GM11168 (cell line): ENCODE measurements at regions not wholly inside any gene's neighbourhood (a gene's known extent, or its start where the extent isn't known, plus 50 kb on each side); places are given as distances from the start of the nearest gene placed in this dataset.

ENCODE experiments used
- in situ Hi-C: fragments of 300-500 bp; cut with MboI; formaldehyde crosslinking; loops from one replicate; pipeline ENCODE4 v1.12.0; 2022; ENCODE audit warnings: low sequenced_read_pairs; ENCODE audit not compliant: unreplicated experiment

DNA sequence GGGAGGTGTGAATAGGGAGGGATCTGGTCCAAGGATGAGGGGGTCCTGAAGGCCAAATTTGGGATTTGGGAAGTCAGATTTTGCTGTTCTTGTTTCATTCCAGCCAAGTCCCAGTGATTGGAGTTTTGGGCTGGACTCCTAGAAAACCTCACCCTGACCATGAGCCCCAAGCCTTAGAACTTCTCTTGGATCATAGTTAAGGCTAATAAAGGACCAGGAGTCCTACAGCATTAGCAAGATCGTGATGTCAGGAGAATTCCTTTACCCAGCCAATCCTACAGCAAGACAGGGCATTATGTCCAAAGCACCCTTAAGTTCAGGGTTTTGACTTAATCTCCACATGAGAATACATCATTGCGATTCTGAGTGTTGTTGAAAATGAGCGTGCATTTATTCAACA lies 85.0 kb downstream of the SOX9 start:
- in situ Hi-C loops = no loop called here

DNA sequence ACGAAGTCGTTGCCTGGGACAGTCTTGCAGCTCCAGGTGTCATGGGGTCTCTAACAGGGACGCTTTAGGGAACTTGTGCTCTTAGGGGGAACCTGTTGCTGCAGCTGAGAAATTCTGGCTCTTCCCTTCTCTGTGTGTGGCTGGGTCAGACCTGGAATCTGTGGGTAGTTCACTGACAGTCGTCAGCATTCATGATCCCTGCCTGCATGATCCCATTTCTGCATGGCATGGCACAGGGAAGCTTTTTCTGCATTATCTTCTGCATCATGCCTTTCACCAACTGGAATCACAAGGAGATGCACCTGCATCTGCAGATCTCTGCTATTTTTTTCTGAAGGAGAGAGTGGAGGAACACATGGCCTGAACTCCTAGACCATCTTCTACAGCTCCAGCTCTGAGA lies 85.6 kb downstream of the SOX9 start:
- in situ Hi-C loops = no loop called here

DNA sequence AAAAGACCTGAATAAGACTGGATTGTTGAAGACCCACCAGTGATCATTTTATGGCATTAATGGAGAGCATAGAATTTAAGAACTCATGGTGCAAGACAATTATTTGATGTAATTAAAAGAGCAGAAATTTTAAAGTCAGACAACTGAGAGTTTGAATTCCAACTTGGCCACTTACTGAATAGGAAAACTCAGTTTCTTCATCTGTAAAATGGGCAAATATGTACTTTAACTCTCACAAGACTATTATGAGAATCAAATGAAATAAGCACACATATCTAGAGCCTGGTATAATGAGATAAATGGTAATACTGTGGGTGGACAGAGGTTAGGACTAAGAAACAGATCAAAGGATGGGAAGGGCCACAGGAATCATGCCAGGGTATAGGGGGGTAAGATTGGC lies 88.0 kb downstream of the SOX9 start:
- in situ Hi-C loops = no loop called here

DNA sequence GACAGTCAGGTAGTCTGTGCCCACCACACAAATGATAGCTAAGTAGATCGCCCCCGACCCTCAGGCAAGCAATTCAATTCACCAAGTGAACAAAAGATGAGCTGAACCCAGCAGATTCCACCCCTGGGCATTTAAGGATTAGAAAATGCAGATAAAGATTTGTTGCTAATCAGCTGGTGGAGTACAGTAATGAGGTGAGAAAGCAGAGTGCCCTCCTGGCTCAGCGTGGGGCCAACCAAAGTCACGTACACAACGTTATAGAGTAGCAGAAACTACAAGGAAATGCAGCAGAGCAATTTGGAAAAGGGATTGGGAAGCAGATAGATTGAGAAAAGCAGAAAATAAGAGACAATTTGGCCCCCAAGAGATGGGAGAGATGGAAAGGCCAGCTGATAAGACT lies 91.2 kb downstream of the SOX9 start:
- in situ Hi-C loops = no loop called here

- in situ Hi-C loops = no loop called here
These were observed 94.7 kb downstream of the SOX9 start for GRCh38 chr17:72215490-72215889.

GRCh38 chr17:72215928-72216327 lies 95.1 kb downstream of the SOX9 start:
- in situ Hi-C loops = no loop called here

GRCh38 chr17:72219137-72219823 lies 98.5 kb downstream of the SOX9 start:
- in situ Hi-C loops = no loop called here

GRCh38 chr17:72219824-72220493 lies 99.1 kb downstream of the SOX9 start:
- in situ Hi-C loops = no loop called here

DNA sequence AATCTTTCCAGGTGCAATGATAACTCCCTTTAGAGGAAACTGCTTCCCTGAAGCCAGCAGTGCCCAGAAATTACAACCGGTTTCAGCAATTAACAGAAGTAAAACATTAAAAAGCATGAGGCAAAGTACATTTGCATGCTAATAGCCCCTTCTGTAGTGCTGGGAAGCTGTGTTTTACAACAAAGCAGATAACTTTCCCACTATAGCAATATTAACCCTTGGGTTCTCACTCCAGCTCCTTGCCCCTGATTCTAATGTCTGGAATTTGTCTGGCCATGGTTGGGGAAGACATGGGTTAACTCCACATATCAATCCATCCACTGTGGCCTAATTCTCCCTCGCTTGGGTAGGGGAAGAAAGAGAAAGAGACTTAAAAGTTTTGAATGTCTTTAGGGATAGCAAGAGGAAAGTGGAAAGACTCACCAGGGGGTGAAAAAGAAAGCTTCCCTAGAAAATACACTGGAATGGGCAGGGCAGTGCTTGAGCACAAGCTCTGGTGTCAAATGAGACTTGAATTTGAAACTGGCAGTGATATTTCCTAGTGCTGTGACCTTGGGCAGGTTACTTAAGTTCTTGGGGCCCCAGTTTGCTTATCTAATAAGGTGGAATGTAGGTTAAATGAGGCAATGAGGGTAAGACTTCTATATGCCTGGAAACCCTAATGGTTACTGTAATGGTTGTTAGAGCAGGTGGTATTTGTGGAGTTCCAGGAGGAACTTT lies 102.0 kb downstream of the SOX9 start:
- in situ Hi-C loops = no loop called here

- in situ Hi-C loops = no loop called here
These were observed 103.1 kb downstream of the SOX9 start for GRCh38 chr17:72223866-72224291.

DNA sequence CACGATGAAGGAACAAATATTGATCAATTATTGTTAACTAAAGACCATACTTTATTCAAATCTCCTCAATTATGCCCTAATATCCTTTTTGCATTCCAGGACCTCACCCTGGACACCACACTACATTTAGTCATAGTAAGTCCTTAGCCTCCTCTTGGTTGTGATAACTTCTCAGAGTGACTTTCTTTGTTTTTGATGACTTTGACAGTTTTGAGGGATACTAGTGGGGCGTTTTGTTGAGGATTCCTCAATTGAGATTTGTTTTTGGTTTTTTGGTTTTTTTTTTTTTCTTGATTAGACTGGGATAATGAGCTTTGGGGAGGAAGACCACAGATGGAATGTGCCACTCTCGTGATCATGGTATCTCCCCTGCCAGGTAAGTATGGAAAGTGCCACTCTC lies 105.5 kb downstream of the SOX9 start:
- in situ Hi-C loops = no loop called here

GRCh38 chr17:72233986-72234385 lies 113.2 kb downstream of the SOX9 start:
- in situ Hi-C loops = no loop called here

DNA sequence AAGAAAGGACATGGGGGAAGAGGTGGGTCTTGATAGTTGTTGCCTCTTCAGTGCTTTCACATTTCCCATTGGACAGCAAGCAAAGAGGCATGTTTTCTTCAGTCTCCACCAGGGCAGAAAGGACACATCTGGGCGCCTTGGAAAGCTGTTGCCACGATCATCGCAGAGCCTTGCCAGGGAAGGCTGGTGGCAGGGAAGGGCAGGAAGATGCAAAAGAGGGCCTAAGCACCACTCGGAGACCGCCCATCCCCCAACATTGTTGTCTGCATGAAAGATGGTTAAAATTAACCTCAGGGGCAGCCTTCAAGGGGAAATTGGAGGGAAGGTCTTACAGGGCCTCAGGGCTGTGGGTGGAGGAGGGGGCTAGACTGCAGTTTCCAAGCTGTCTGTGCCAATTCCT lies 114.2 kb downstream of the SOX9 start:
- in situ Hi-C loops = no loop called here

DNA sequence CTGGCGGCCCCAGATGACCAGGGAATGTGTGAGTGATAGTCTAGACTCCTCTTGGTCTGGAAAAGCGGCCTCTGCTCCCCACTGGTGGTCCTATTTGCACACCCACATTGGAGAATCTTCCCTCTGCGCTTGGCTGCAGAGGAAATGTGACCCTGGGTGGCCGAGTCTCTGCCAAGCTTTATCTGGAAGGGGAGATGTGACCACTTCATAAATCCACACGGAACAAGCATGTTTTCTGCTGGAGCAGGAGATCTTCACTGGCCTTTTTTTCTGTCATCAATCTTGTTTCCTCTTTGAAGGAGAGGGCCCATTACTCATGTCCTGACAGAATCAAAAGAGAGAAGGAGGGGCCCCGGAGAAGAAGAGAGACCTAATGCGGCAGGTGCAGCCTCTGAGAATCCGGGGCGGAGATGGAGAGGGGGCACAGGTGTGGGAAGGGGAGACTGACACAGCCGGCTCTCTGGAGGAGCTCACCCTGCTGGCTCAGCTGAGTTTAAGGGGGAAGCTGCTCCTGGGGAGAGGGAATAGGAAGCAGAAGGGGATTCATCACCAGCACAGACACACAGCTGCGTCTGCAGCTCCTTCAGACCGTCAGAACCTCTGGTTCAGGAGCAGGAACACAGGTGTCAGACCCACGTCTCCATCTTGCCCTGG lies 116.3 kb downstream of the SOX9 start:
- in situ Hi-C loops = no loop called here

- in situ Hi-C loops = no loop called here
These were observed 117.4 kb downstream of the SOX9 start for GRCh38 chr17:72238157-72238673.

DNA sequence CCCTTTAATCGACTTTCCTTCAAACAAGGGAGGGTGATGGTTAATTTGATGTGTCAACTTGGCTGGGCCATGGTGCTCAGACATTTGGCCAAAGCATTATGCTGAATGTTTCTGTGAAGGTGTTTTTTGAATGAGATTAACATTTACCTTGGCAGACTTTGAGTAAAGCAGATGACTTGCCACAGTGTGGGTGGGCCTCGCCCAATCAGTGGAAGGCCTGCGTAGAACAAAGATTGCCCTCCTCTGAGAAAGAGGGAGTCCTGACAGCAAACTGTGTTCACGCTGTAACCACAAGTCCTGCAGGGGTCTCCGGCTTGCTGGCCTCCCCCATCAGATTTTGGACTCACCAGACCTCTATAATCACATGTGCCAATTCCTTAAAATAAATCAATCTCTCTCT lies 118.7 kb downstream of the SOX9 start:
- in situ Hi-C loops = no loop called here

DNA sequence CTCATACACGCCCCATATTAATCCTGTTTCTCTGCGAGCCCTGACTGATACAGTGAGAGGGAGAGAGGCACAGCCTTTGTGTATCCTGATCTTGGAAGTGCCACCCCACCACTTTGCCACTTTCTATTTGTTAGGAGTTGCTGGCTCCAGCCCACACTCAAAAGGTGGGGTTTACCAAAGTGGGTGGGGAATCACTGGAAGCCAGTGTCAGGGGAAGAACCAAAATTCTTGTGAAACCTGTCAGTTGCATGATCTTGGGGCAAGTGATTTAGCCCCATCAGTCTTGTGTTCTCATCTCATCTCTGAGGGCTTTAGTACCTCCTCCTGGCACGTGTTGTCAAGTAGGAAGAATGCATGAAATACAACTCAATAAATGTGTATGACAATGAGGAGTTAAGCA lies 119.5 kb downstream of the SOX9 start:
- in situ Hi-C loops = no loop called here

DNA sequence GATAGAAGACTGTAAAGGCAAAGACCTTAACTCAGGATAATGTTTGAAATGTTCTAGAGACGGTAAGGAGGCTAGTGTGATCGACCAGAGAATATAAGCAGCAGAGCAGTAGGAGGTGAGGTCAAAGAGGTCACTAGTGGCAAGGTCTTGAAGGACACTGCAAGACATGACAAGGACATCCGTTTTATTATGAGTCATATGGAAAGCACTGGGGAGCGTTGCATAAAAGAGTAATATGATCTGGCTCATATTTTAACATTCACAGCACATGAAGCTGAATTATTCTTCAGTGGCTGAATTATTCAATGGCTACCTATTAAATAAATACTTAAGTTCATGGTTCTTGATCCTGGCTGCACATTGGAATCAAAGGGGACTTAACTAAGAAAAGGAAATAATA lies 123.7 kb downstream of the SOX9 start:
- in situ Hi-C loops = no loop called here

DNA sequence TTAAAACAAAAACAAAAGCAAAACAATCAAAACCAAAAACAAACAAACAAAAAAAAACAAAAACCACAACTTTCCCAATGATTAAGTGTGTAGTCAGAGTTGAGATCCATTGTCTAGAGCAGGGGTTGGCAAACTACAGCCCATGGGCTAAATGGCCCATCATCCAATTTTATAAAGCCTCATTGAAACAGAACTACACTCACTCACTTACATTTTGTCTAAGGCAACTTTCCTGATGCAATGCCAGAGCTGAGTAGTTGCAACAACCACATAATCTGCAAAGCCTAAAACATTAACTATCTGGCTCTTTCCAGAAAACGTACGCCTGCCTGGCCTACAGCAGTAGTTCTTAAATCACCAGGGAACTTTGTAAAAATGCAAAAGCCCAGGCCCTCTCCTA lies 124.1 kb downstream of the SOX9 start:
- in situ Hi-C loops = no loop called here

GRCh38 chr17:72249441-72249840 lies 128.6 kb downstream of the SOX9 start:
- in situ Hi-C loops = no loop called here

DNA sequence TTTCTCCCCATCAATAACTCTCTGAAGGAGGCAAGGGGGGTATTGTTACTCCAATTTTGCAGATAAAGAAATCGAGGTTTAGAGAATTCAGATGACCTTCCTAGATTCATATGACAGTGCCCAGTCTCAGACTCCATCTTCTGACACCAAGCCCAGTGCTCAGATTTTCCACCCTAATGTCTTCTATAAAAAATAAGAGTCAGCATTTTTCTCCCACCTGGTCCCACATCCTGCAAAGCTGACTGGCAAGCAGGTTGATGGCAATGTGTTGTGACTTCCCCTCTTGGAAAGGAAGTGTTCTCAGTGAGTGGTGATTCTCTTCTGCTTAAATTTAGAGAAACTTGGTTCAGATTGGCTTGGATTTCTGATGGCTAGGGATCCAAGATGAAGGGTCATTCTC lies 129.4 kb downstream of the SOX9 start:
- in situ Hi-C loops = no loop called here
